ENCODE measurements at regions not wholly inside any gene's neighbourhood (a gene's known extent, or its start where the extent isn't known, plus 50 kb on each side); places are given as distances from the start of the nearest gene placed in this dataset.
"Not testable (repeated sequence)": the region's sequence is repeated elsewhere in the genome, so short reads cannot be mapped to it uniquely, and the experiment has no call there.

GRCh38 chr9:67410606-67411220, 418.4 kb upstream of the SPATA31A3 start:
- TF ChIP-seq CHD2 (IDR thresholded peaks at IDR 0.05; ENCODE audit: low read length, partially characterized antibody); EHMT2 (IDR thresholded peaks at IDR 0.05; ENCODE audit: low read depth); CTCF (IDR thresholded peaks at IDR 0.05); CEBPB (IDR thresholded peaks at IDR 0.05): not testable (repeated sequence)
